ENCODE measurements at regions not wholly inside any gene's neighbourhood (a gene's known extent, or its start where the extent isn't known, plus 50 kb on each side); places are given as distances from the start of the nearest gene placed in this dataset.

DNA sequence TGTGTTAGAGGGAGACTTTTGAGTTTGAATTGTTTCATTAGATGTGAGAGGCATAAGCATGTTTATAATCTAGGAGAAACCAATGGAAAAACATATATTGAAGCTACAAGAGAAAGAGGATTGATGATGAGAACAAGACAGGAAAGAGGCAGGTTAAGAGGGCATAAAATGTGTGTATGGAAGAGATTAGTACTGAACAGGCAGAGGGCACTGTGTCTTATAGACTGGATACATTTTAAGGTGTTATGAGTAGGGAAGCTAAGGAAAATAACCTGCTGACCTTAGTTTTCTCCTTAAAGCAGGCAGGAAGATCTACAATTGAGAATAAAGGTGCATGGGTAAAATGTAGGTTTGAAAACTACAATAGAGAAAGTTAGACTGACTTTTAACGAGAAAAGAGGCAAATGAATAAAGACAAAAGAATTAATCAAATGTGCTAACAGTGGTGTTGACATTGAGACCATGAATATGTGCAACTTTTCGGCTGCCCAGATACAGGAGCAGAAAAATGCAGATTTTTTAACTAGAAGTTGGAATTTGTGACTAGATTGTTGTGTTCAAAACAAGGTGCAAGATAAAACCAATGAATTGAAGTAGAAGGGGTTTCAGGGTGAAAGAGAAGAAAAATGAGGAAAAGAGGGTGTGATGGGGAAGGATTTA lies 846.3 kb downstream of the HACE1 start:
- ChIA-PET CTCF (no interaction called here), POLR2A (no interaction called here)
- H3K9me3 Mint-ChIP-seq: no peaks in the 10 kb centered on the region
- intact Hi-C loops (cut with micrococcal nuclease): no loop called here
- H3K36me3 Mint-ChIP-seq: no peaks in the 10 kb centered on the region
- no peak overlapping the region for H3K27ac Mint-ChIP-seq
- no peak for DNase-seq
- no peaks in the 10 kb centered on the region for H3K4me1 Mint-ChIP-seq (ENCODE audit: low read depth)
- H3K27me3 Mint-ChIP-seq: no peaks in the 10 kb centered on the region
- H3K4me3 Mint-ChIP-seq: no peak overlapping the region

DNA sequence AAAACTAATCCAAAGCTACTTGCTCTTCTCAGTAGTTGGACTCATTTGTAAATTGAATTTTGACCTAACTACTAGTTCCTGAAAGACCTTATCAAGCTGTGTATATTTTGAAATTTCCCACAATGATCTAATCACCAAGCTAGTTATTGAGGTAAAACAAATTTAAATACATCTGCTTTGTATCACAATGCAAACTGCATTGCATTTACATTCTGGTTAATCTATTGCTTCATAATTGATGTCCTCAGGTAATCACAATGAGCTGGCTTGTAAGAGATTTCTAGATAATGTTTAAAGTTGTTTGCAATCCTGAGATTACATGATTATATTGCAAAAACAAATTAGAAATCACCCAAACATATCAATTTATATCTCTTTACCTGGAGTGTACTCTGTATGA lies 848.8 kb downstream of the HACE1 start:
- intact Hi-C loops (cut with micrococcal nuclease): no loop called here
- H3K27me3 Mint-ChIP-seq: no peaks in the 10 kb centered on the region
- no peak overlapping the region for H3K27ac Mint-ChIP-seq
- DNase-seq: no peak
- H3K4me3 Mint-ChIP-seq: no peak overlapping the region
- ChIA-PET CTCF (no interaction called here), POLR2A (no interaction called here)
- no peaks in the 10 kb centered on the region for H3K36me3 Mint-ChIP-seq
- H3K4me1 Mint-ChIP-seq (ENCODE audit: low read depth): no peaks in the 10 kb centered on the region
- H3K9me3 Mint-ChIP-seq: no peaks in the 10 kb centered on the region

DNA sequence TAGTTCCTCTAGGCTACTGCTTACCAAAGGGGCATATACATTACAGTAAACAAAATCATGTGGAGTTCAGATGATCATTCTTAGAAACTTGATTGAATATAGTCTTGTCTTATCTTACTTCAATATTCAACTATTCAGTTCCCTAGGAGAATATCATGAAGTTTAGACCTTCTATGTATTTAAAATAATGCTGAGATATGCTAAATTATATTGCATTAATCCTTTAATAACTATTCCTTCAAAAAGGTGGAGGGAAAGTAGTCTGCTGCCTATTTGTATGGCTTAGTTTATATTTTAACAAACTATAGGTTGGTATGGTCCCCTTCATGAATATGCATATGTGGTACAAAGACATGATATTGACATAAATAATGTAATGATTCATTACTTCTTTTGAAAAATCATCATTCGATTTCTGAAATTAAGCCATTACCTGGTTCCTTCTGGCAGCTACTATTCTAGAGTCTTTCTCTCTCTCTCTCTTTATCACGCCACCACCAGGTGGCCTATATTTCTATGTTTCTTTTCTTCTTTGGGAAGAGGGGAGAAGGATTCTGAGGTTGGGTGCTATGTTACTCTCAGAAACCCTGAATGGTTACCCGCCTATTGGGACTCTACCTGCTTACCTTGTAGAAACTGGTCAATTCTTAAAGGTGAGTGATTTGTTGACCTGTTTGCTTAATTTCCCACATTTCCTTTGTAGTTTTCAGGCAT lies 855.8 kb downstream of the HACE1 start:
- intact Hi-C loops (cut with micrococcal nuclease): no loop called here
- Mint-ChIP-seq H3K27me3 (no peaks in the 10 kb centered on the region), H3K36me3 (no peaks in the 10 kb centered on the region), H3K4me3 (no peak overlapping the region), H3K27ac (no peak overlapping the region), H3K4me1 (ENCODE audit: low read depth) (no peaks in the 10 kb centered on the region), H3K9me3 (no peaks in the 10 kb centered on the region)
- ChIA-PET CTCF (no interaction called here), POLR2A (no interaction called here)
- no peak for DNase-seq

DNA sequence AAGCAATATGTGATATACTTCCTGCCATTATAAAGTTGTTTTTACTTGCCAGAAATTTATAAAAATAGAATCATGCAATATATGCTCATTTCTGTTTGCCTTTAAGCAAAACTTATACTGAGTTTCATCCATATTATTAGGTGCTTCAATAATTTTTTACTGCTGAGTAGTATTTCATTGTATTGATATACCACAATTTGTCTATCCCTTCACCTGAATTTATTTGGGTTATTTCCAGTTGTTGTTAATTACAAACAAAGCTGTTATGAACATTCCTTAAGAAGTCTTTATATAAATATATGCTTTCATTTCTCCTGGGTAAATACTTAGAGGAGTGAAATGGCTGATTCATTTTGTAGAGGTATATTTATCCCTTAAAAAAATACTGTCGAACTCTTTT lies 864.1 kb downstream of the HACE1 start:
- Mint-ChIP-seq H3K4me3 (no peak overlapping the region), H3K27ac (no peak overlapping the region), H3K4me1 (ENCODE audit: low read depth) (no peaks in the 10 kb centered on the region), H3K9me3 (no peaks in the 10 kb centered on the region), H3K27me3 (no peaks in the 10 kb centered on the region), H3K36me3 (no peaks in the 10 kb centered on the region)
- ChIA-PET POLR2A (no interaction called here), CTCF (no interaction called here)
- no peak for DNase-seq
- intact Hi-C loops (cut with micrococcal nuclease): no loop called here

DNA sequence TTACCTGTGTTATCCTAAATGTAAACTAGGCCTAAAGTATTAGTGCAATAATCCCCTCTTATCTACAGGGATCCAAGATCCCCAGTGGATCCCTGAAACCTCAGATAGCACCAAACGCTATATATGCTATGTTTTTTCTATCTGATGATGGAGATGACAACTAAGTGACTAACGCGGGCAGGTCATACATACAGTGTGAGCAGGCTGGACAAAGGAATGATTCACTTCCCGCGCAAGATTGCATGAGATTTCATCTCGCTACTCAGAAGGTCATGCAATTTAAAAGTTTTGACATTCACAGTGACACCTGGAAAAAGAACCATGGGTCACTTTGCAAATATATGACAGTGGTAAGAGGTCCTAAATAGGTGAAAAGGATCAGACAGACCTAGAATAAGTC lies 875.9 kb downstream of the HACE1 start:
- no peak overlapping the region for H3K4me3 Mint-ChIP-seq
- H3K27me3 Mint-ChIP-seq: no peaks in the 10 kb centered on the region
- peaks cover 11% of the 10 kb centered on the region for H3K9me3 Mint-ChIP-seq
- intact Hi-C loops (cut with micrococcal nuclease): no loop called here
- ChIA-PET CTCF (interaction anchor here (0.6 kb wide), 1 partner anchor 234 kb away, joined by 3 read pairs; no protein-coding TSS in a partner anchor), POLR2A (no interaction called here)
- H3K4me1 Mint-ChIP-seq (ENCODE audit: low read depth): no peaks in the 10 kb centered on the region
- no peaks in the 10 kb centered on the region for H3K36me3 Mint-ChIP-seq
- H3K27ac Mint-ChIP-seq: no peak overlapping the region
- DNase-seq: no peak

DNA sequence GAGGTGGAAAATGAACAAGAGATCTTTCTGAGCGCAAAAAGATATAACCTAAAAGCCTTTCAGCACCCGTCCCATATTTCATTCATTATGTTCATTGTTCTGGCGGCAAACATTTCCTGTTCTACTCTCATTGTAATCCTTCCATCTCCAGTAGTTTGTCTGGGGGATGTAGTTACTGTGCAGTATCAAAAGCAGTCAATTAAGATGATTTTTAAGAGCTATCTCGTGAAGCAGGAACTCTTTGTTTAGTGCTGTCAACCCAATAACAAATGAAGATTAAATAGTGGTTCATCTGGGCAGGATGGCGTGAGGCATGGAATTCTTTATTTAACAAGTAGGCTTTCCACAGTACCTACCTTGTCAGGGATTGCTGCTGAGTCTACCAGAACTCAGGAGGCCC lies 876.7 kb downstream of the HACE1 start:
- no peak for DNase-seq
- H3K4me1 Mint-ChIP-seq (ENCODE audit: low read depth): no peaks in the 10 kb centered on the region
- intact Hi-C loops (cut with micrococcal nuclease): no loop called here
- H3K4me3 Mint-ChIP-seq: no peak overlapping the region
- ChIA-PET CTCF (interaction anchor here (0.6 kb wide), 1 partner anchor 234 kb away, joined by 3 read pairs; no protein-coding TSS in a partner anchor), POLR2A (no interaction called here)
- H3K9me3 Mint-ChIP-seq: peaks cover 11% of the 10 kb centered on the region
- H3K27ac Mint-ChIP-seq: no peak overlapping the region
- H3K36me3 Mint-ChIP-seq: no peaks in the 10 kb centered on the region
- H3K27me3 Mint-ChIP-seq: no peaks in the 10 kb centered on the region

DNA sequence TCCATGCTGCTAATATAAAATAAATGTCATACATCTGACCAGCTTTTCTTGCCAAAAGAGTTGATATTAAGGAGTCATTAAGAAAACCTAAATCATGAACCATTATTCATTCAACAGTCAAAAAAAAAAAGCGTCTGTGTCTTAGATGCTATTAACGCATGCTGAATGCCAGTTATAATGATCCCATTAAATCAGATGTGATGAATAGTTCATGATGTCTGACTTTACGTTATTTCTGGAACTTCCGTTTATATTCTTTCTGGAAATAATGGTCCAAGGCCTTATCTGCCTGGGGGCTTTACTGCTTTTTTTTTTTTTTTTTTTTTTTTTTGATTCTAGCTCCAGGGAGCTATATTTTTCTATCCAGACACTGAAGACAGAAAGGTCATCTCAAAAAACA lies 877.1 kb downstream of the HACE1 start:
- Mint-ChIP-seq H3K9me3 (peaks cover 11% of the 10 kb centered on the region), H3K4me1 (ENCODE audit: low read depth) (no peaks in the 10 kb centered on the region), H3K4me3 (no peak overlapping the region), H3K27ac (no peak overlapping the region), H3K27me3 (no peaks in the 10 kb centered on the region), H3K36me3 (no peaks in the 10 kb centered on the region)
- CTCF ChIA-PET: no interaction called here
- intact Hi-C loops (cut with micrococcal nuclease): no loop called here
- DNase-seq: no peak
- POLR2A ChIA-PET: no interaction called here

DNA sequence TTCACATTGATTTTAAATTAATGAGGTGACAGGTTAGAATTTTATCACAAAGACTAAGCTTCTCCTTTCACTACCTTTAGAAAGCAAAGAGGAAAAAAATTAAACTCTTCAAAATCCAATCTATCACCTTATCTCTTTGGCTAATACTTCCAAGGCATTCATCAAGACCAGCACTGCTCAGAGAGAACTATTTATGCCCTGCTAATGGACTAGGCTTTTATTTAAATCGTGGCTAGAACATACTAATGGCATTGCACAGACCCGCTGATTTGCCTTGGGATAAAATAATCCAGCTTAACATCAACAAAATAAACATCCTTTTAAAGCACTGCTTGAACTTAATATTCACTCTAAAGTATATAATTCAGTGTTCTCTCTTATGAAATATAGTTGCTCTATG lies 880.4 kb downstream of the HACE1 start:
- Mint-ChIP-seq H3K36me3 (no peaks in the 10 kb centered on the region), H3K9me3 (peaks cover 7% of the 10 kb centered on the region), H3K4me3 (no peak overlapping the region), H3K4me1 (ENCODE audit: low read depth) (no peaks in the 10 kb centered on the region), H3K27me3 (no peaks in the 10 kb centered on the region), H3K27ac (no peak overlapping the region)
- intact Hi-C loops (cut with micrococcal nuclease): no loop called here
- ChIA-PET POLR2A (no interaction called here), CTCF (no interaction called here)
- DNase-seq: no peak

DNA sequence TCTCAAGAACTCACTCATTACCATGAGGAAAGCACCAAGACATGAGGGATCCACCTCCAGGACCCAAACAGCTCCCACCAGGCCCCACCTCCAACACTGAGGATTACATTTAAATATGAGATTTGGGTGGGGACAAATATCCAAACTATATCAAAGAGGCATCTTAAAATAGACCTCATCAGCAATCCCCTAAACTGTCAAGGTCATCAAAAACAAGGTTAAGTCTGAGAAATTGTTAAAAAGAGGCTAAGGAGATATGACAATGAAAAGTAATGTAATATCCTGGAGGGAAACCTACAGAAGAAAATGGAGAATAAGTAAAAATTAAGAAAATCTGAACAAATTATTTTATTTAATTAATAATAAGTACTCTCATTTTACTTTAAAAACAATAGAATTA lies 922.3 kb downstream of the HACE1 start:
- no peak for DNase-seq
- intact Hi-C loops (cut with micrococcal nuclease): no loop called here

DNA sequence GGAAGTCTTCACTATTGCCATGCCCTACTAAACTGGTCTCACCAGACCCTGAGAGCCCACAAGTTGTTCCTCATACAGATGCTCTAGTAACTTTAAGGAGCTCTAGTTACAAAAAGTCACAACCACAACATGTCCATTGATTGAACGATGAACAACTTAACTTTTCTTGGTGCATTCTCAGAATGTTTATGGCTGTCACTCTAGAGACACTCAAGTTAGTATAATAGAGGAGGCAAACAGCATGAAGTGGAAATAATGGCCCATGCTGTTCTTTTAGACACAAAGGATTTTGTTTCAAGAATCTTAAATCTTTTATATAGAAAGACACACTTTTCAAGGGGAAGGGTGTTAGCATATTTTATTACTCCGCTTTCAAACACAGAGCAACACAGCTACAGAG lies 934.4 kb downstream of the HACE1 start:
- H3K27me3 Mint-ChIP-seq: no peaks in the 10 kb centered on the region
- CTCF ChIA-PET: no interaction called here
- intact Hi-C loops (cut with micrococcal nuclease): no loop called here
- no peak overlapping the region for H3K4me3 Mint-ChIP-seq
- H3K4me1 Mint-ChIP-seq (ENCODE audit: low read depth): no peaks in the 10 kb centered on the region
- POLR2A ChIA-PET: no interaction called here
- H3K36me3 Mint-ChIP-seq: no peaks in the 10 kb centered on the region
- DNase-seq: no peak
- peaks cover 5% of the 10 kb centered on the region for H3K9me3 Mint-ChIP-seq
- no peak overlapping the region for H3K27ac Mint-ChIP-seq

More for the DNA sequence above, 922.3 kb downstream of the HACE1 start:
- Mint-ChIP-seq H3K4me3 (no peak overlapping the region), H3K27ac (no peak overlapping the region), H3K36me3 (no peaks in the 10 kb centered on the region), H3K9me3 (peaks cover under 1% of the 10 kb centered on the region), H3K4me1 (ENCODE audit: low read depth) (no peaks in the 10 kb centered on the region), H3K27me3 (no peaks in the 10 kb centered on the region)
- ChIA-PET CTCF (no interaction called here), POLR2A (no interaction called here)

DNA sequence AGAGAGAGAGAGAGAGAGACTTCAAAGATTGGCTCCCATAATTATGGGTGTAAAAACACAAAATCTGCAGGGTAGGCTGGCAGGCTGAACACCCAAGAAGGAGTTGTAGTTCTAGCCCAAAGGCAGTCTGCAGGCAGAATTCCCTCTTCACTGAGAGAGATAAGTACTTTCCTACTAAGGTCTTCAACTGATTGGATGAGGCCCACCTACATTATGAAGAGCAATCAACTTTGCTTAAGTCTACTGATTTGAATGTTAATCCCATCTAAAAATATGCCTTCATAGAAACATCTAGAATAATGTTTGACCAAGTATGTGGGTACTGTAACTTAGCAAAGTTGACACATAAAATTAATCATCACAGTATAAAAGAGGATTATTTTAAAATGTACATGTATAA lies 949.7 kb downstream of the HACE1 start:
- CTCF ChIA-PET: no interaction called here
- H3K27ac Mint-ChIP-seq: no peak overlapping the region
- H3K4me3 Mint-ChIP-seq: no peak overlapping the region
- H3K4me1 Mint-ChIP-seq (ENCODE audit: low read depth): no peaks in the 10 kb centered on the region
- peaks cover 13% of the 10 kb centered on the region for H3K9me3 Mint-ChIP-seq
- H3K36me3 Mint-ChIP-seq: no peaks in the 10 kb centered on the region
- POLR2A ChIA-PET: no interaction called here
- DNase-seq: no peak
- intact Hi-C loops (cut with micrococcal nuclease): no loop called here
- H3K27me3 Mint-ChIP-seq: no peaks in the 10 kb centered on the region

DNA sequence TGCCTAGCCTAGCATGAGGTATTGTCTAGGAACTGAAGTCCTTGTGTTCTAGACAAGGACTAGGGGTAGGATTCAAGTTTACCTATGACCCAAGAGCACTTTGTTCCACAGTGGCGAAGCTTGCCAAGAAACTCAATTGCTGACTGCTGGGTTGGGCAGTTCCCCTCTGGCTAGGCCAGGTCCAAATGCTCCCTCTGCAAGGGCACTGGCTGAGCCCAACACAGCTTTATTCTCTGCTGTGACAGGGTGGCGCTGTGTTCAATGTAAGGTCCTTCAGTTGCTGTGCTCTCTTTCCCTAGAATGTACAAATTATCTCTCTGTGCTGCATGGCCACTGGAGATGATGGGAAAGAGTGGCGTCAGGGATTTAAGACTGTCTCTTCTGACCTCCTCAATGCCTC lies 950.8 kb downstream of the HACE1 start:
- Mint-ChIP-seq H3K4me1 (ENCODE audit: low read depth) (no peaks in the 10 kb centered on the region), H3K4me3 (no peak overlapping the region), H3K27me3 (no peaks in the 10 kb centered on the region), H3K9me3 (peaks cover 13% of the 10 kb centered on the region), H3K36me3 (no peaks in the 10 kb centered on the region), H3K27ac (no peak overlapping the region)
- no peak for DNase-seq
- intact Hi-C loops (cut with micrococcal nuclease): no loop called here
- ChIA-PET POLR2A (no interaction called here), CTCF (no interaction called here)

DNA sequence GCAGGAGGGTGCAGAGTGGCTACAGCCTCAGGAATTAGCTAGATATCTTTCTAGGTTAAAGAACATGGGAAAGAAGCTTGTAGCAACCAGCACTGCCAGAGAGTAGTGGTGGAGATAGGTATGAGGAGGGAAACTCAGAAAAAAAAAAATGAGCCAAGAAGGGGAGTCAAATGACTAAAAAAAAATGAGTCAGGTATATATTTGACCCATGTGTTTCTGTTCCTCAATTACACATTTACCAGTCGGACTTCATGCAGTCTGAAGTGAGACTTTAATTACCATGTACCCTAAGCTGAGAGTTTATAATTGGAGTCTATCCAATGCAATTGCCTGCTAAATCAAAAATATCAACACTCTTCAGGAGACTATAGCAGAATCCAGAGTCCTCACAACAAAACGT lies 964.6 kb downstream of the HACE1 start:
- H3K9me3 Mint-ChIP-seq: peaks cover 2% of the 10 kb centered on the region
- H3K4me1 Mint-ChIP-seq (ENCODE audit: low read depth): no peaks in the 10 kb centered on the region
- DNase-seq: no peak
- H3K27ac Mint-ChIP-seq: no peak overlapping the region
- ChIA-PET CTCF (no interaction called here), POLR2A (no interaction called here)
- H3K4me3 Mint-ChIP-seq: no peak overlapping the region
- H3K36me3 Mint-ChIP-seq: no peaks in the 10 kb centered on the region
- intact Hi-C loops (cut with micrococcal nuclease): no loop called here
- no peaks in the 10 kb centered on the region for H3K27me3 Mint-ChIP-seq
